Activated naive CD4-positive, alpha-beta T cell treated with anti-CD3 and anti-CD28 coated beads for 36 hours (primary cell): ENCODE measurements at regions not wholly inside any gene's neighbourhood (a gene's known extent, or its start where the extent isn't known, plus 50 kb on each side); places are given as distances from the start of the nearest gene placed in this dataset.

Experiments used
- CTCF ChIA-PET: fragments of 350-600 bp; sonication (Branson Sonifier 250); formaldehyde crosslinking; loops from one replicate; lab custom pipeline; 2021; ENCODE audit warnings: antibody characterized with exemption; lab: Charles Lee
- DNase-seq: peaks from one replicate; pipeline ENCODE4 v3.0.0-alpha.2; 2020
- H3K27ac Mint-ChIP-seq: one replicate; pipeline ENCODE4 v1.8.0; 2021; ENCODE audit warnings: mild to moderate bottlenecking, mixed read lengths
- H3K27me3 Mint-ChIP-seq: one replicate; pipeline ENCODE4 v1.8.0; 2021; ENCODE audit warnings: low read depth, mixed read lengths
- H3K36me3 Mint-ChIP-seq: one replicate; pipeline ENCODE4 v1.8.0; 2021; ENCODE audit warnings: low read depth, mixed read lengths
- H3K4me1 Mint-ChIP-seq: one replicate; pipeline ENCODE4 v1.8.0; 2021; ENCODE audit warnings: low read depth, mixed read lengths
- H3K4me3 Mint-ChIP-seq: one replicate; pipeline ENCODE4 v1.8.0; 2021; ENCODE audit warnings: mild to moderate bottlenecking, moderate library complexity, mixed read lengths
- H3K9me3 Mint-ChIP-seq: one replicate; pipeline ENCODE4 v1.8.0; 2021; ENCODE audit warnings: mixed read lengths
- intact Hi-C: fragments of 100-400 bp; cut with micrococcal nuclease; formaldehyde crosslinking; loops from one replicate; pipeline ENCODE4 v1.15.1; 2023

- Mint-ChIP-seq H3K36me3 (peaks cover 5% of the 10 kb centered on the region), H3K9me3 (peaks cover 13% of the 10 kb centered on the region), H3K27me3 (peaks cover 11% of the 10 kb centered on the region), H3K4me3 (no peak overlapping the region), H3K4me1 (no peaks in the 10 kb centered on the region), H3K27ac (no peak overlapping the region)
- CTCF ChIA-PET: no interaction called here
- intact Hi-C loops: no loop called here
- no peak for DNase-seq
Observed at GRCh38 chr13:111017755-111018459, 97.2 kb upstream of the ARHGEF7 start.

DNA sequence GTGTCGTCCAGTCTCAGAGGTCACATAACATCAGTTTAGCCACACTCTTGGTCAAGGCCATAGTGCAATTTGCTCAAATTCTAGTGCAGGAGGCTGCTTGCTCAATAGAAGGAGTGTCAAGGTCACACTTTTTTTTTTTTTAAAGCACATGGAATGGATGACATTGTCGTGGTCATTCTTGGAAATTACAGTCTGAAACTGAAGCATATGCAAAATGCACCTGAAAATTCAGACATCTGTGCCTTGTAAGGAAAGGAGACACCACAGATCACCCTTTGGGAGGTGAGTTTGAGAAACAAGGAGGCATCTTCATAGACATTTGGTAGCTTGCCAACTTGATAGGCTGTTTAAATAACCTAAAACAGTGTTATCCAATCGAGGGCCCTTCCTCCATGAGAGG, 98.3 kb upstream of the ANKRD10 start:
- no peak overlapping the region for H3K27ac Mint-ChIP-seq

GRCh38 chr13:111011899-111012298, 97.0 kb upstream of the ANKRD10 start:
- H3K9me3 Mint-ChIP-seq: no peaks in the 10 kb centered on the region
- no peaks in the 10 kb centered on the region for H3K36me3 Mint-ChIP-seq
- peaks cover 15% of the 10 kb centered on the region for H3K27me3 Mint-ChIP-seq
- intact Hi-C loops: no loop called here
- H3K4me1 Mint-ChIP-seq: no peaks in the 10 kb centered on the region
- no peak overlapping the region for H3K4me3 Mint-ChIP-seq
- CTCF ChIA-PET: interaction anchor here (0.9 kb wide), 2 partner anchors 18 to 56 kb away, joined by 3 read pairs; no protein-coding TSS in a partner anchor
- H3K27ac Mint-ChIP-seq: no peak overlapping the region
- DNase-seq: no peak

More for the DNA sequence above, 98.3 kb upstream of the ANKRD10 start:
- no peak for DNase-seq
- Mint-ChIP-seq H3K4me3 (no peak overlapping the region), H3K36me3 (no peaks in the 10 kb centered on the region), H3K9me3 (no peaks in the 10 kb centered on the region), H3K4me1 (no peaks in the 10 kb centered on the region), H3K27me3 (peaks cover 14% of the 10 kb centered on the region)
- CTCF ChIA-PET: interaction anchor here (0.6 to 1.8 kb wide), 2 partner anchors 48 to 106 kb away, joined by 3 to 6 read pairs; no protein-coding TSS in a partner anchor
- intact Hi-C loops: no loop called here

- Mint-ChIP-seq H3K9me3 (no peaks in the 10 kb centered on the region), H3K36me3 (no peaks in the 10 kb centered on the region), H3K27ac (no peak overlapping the region), H3K4me1 (no peaks in the 10 kb centered on the region), H3K4me3 (no peak overlapping the region), H3K27me3 (peaks cover 10% of the 10 kb centered on the region)
- CTCF ChIA-PET: no interaction called here
- intact Hi-C loops: no loop called here
- DNase-seq: no peak
Observed at GRCh38 chr13:111008351-111008750, 93.5 kb upstream of the ANKRD10 start.

DNA sequence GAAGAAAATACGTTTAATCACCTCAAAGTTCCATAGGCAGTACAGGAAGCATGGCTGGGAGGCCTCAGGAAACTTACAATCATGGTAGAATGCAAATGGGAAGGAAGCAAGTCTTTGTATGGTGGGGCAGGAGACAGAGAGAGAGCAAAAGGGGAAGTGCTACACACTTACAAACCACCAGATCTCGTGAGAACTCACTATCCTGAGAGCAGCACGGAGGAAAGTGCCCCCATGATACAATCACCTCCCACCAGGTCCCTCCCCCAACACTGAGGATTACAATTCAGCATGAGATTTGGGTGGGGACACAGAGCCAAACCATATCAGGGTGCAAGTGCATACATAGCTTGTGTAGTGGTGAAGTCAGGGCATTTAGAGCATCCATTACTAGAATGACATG, 92.3 kb upstream of the ANKRD10 start:
- Mint-ChIP-seq H3K4me1 (no peaks in the 10 kb centered on the region), H3K36me3 (no peaks in the 10 kb centered on the region), H3K4me3 (no peak overlapping the region), H3K27ac (no peak overlapping the region), H3K9me3 (no peaks in the 10 kb centered on the region), H3K27me3 (peaks cover 7% of the 10 kb centered on the region)
- CTCF ChIA-PET: no interaction called here
- intact Hi-C loops: loop anchor here (1.0 kb wide), 1 partner anchor 92 kb away; the partner anchor contains the start of gene ANKRD10
- no peak for DNase-seq

GRCh38 chr13:111006506-111007031, 91.7 kb upstream of the ANKRD10 start:
- CTCF ChIA-PET: no interaction called here
- Mint-ChIP-seq H3K27me3 (peaks cover 7% of the 10 kb centered on the region), H3K9me3 (no peaks in the 10 kb centered on the region), H3K4me3 (no peak overlapping the region), H3K27ac (no peak overlapping the region), H3K36me3 (no peaks in the 10 kb centered on the region), H3K4me1 (no peaks in the 10 kb centered on the region)
- intact Hi-C loops: loop anchor here (1.0 kb wide), 1 partner anchor 91 kb away; the partner anchor contains the start of gene ANKRD10
- no peak for DNase-seq

DNA sequence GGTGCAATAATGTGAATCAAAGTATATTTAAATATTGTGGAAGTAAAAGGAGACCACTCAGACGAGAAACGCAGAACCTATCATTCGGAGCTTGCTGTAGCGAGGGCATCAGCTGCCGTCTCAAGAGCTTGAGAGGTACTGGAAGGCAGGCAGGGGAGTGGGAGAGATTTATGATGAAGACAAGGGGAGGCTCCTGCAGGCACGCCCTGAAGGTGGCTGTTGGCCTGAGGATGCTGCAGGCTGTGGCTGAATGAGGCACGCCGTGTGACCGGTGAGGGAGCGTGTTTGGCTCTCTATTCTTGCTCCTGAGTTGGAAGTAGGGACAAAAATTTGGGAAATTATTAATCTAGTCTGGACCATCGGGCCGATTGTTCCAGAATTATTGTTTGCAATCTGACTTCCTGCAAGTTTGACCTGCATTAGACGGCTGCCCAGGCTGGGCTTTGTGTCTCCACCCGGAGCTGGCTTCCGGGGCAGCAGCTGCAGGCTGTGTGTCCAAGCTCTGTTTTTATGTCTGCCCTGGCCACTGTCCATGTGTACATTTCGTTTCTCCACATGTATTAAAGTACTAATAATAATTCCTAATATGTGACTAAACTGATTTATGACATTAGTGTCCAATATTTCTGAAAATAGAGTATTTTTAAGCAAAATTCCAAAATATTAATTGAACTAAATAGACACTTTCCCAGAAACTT, 91.1 kb upstream of the ANKRD10 start:
- H3K9me3 Mint-ChIP-seq: no peaks in the 10 kb centered on the region
- H3K4me3 Mint-ChIP-seq: no peak overlapping the region
- no peaks in the 10 kb centered on the region for H3K4me1 Mint-ChIP-seq
- H3K27ac Mint-ChIP-seq: no peak overlapping the region
- H3K27me3 Mint-ChIP-seq: peaks cover 7% of the 10 kb centered on the region
- H3K36me3 Mint-ChIP-seq: no peaks in the 10 kb centered on the region
- CTCF ChIA-PET: no interaction called here
- DNase-seq: no peak
- intact Hi-C loops: no loop called here

DNA sequence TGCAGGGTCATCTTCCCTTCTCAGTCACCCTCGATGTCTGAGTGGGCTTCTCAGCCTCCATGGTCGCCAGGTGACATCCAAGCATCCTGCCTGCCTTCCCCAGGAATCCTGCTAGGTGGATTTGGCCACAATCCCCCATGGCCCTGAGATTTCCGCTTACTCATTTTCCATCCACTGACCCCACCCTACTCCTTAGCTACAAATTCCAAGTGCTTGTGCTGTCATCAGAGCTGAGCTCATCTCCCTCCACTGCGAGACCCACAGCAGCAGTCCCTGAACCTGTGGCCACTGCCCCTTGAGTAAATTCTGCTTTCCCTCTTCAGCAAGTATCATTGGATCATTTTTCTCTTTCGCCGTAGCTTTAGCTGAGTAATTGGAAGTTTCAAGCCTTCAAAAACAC, 90.5 kb upstream of the ANKRD10 start:
- CTCF ChIA-PET: no interaction called here
- Mint-ChIP-seq H3K9me3 (no peaks in the 10 kb centered on the region), H3K27me3 (peaks cover 6% of the 10 kb centered on the region), H3K4me1 (no peaks in the 10 kb centered on the region), H3K27ac (no peak overlapping the region), H3K36me3 (no peaks in the 10 kb centered on the region), H3K4me3 (no peak overlapping the region)
- intact Hi-C loops: no loop called here
- no peak for DNase-seq

- Mint-ChIP-seq H3K9me3 (no peaks in the 10 kb centered on the region), H3K36me3 (no peaks in the 10 kb centered on the region), H3K27me3 (peaks cover 6% of the 10 kb centered on the region), H3K4me3 (no peak overlapping the region), H3K4me1 (no peaks in the 10 kb centered on the region), H3K27ac (no peak overlapping the region)
- DNase-seq: no peak
- CTCF ChIA-PET: no interaction called here
- intact Hi-C loops: no loop called here
Observed at GRCh38 chr13:111004444-111004843, 89.6 kb upstream of the ANKRD10 start.

GRCh38 chr13:111001636-111002035, 86.8 kb upstream of the ANKRD10 start:
- intact Hi-C loops: no loop called here
- Mint-ChIP-seq H3K9me3 (no peaks in the 10 kb centered on the region), H3K4me3 (no peak overlapping the region)

GRCh38 chr13:110993788-110994187, 78.9 kb upstream of the ANKRD10 start:
- Mint-ChIP-seq H3K36me3 (no peaks in the 10 kb centered on the region), H3K4me3 (no peak overlapping the region)
- intact Hi-C loops: no loop called here

More at GRCh38 chr13:111001636-111002035, 86.8 kb upstream of the ANKRD10 start:
- peaks cover 4% of the 10 kb centered on the region for H3K27me3 Mint-ChIP-seq
- H3K36me3 Mint-ChIP-seq: no peaks in the 10 kb centered on the region
- H3K4me1 Mint-ChIP-seq: no peaks in the 10 kb centered on the region
- no peak overlapping the region for H3K27ac Mint-ChIP-seq
- DNase-seq: no peak
- CTCF ChIA-PET: no interaction called here

GRCh38 chr13:110991991-110992508, 77.2 kb upstream of the ANKRD10 start:
- Mint-ChIP-seq H3K4me3 (no peak overlapping the region), H3K27me3 (peaks cover 31% of the 10 kb centered on the region), H3K36me3 (no peaks in the 10 kb centered on the region), H3K4me1 (no peaks in the 10 kb centered on the region), H3K27ac (no peak overlapping the region), H3K9me3 (no peaks in the 10 kb centered on the region)
- intact Hi-C loops: no loop called here
- DNase-seq: no peak
- CTCF ChIA-PET: no interaction called here

More at GRCh38 chr13:110993788-110994187, 78.9 kb upstream of the ANKRD10 start:
- Mint-ChIP-seq H3K4me1 (no peaks in the 10 kb centered on the region), H3K27me3 (peaks cover 26% of the 10 kb centered on the region), H3K9me3 (no peaks in the 10 kb centered on the region), H3K27ac (no peak overlapping the region)
- CTCF ChIA-PET: interaction anchor here (1.0 kb wide), 1 partner anchor 19 kb away, joined by 3 read pairs; no protein-coding TSS in a partner anchor
- DNase-seq: no peak
